HL-60 (cell line): ENCODE measurements at regions not wholly inside any gene's neighbourhood (a gene's known extent, or its start where the extent isn't known, plus 50 kb on each side); places are given as distances from the start of the nearest gene placed in this dataset.

Experiments
- DNase-seq, 2 experiments: peaks; one replicate each; pipeline ENCODE4 v3.0.0-alpha.2; 2010 to 2020; ENCODE audit warnings: low read depth in 1 of 2, low spot score in 1 of 2
- H3K27ac ChIP-seq: fragments of 250-450 bp; sonication (Bioruptor Pico); replicated peaks from 2 replicates; pipeline ENCODE4 v1.5.1; 2020; ENCODE audit warnings: mild to moderate bottlenecking, moderate library complexity
- H3K27me3 ChIP-seq: fragments of 250-450 bp; sonication (Bioruptor Pico); 2 replicates; pipeline ENCODE4 v1.5.1; 2021; ENCODE audit warnings: mild to moderate bottlenecking, moderate library complexity; ENCODE audit not compliant: insufficient read depth, poor library complexity, severe bottlenecking
- H3K4me3 ChIP-seq: replicated peaks from 2 replicates; pipeline ENCODE4 v1.5.1; 2011; ENCODE audit warnings: mild to moderate bottlenecking, control low read depth, low read length; ENCODE audit not compliant: insufficient read depth
- GABPA ChIP-seq: IDR thresholded peaks from 2 replicates; pipeline ENCODE4 v1.6.1; 2012; ENCODE audit warnings: low read depth
- POLR2AphosphoS5 ChIP-seq: IDR thresholded peaks from 2 replicates; pipeline ENCODE4 v1.6.1; 2012; ENCODE audit warnings: low read depth
- SPI1 ChIP-seq: IDR thresholded peaks from 2 replicates; pipeline ENCODE4 v1.6.1; 2012; ENCODE audit warnings: low read depth, mild to moderate bottlenecking, borderline replicate concordance
- TF ChIP-seq, protein P1 (sequence below): IDR thresholded peaks from one replicate; pipeline ENCODE4 v1.5.1; 2011; ENCODE audit warnings: low read length, control low read depth, inconsistent platforms; ENCODE audit not compliant: insufficient read depth
- TF ChIP-seq, protein P2 (sequence below): IDR thresholded peaks from 2 replicates; pipeline ENCODE4 v1.6.1; 2012; ENCODE audit warnings: low read depth; ENCODE audit not compliant: insufficient replicate concordance

DNA sequence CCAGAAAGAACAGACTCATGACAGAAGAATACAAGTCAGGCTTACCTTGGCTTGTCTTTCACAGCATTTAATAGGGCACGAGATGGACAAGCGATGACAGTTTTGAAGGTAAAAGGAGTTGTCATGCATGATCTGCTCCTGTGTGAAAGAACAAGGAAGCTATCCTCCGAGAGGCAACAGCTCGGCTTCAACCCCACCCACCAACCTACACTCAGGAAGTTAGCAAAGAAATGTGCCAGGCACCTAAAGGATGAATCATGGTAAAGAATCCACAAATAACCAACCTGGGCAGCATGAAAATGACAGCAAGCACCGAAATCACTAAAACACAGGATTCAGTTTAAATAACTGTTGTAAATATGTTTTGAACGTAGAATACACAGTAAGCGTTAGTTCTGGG, 700.2 kb downstream of the TYW1 start:
- Histone ChIP-seq H3K27ac (no peak overlapping the region), H3K4me3 (no peak overlapping the region), H3K27me3 (no peaks in the 10 kb centered on the region)
- DNase-seq = no peak
- TF ChIP-seq, protein P1, sequence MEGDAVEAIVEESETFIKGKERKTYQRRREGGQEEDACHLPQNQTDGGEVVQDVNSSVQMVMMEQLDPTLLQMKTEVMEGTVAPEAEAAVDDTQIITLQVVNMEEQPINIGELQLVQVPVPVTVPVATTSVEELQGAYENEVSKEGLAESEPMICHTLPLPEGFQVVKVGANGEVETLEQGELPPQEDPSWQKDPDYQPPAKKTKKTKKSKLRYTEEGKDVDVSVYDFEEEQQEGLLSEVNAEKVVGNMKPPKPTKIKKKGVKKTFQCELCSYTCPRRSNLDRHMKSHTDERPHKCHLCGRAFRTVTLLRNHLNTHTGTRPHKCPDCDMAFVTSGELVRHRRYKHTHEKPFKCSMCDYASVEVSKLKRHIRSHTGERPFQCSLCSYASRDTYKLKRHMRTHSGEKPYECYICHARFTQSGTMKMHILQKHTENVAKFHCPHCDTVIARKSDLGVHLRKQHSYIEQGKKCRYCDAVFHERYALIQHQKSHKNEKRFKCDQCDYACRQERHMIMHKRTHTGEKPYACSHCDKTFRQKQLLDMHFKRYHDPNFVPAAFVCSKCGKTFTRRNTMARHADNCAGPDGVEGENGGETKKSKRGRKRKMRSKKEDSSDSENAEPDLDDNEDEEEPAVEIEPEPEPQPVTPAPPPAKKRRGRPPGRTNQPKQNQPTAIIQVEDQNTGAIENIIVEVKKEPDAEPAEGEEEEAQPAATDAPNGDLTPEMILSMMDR = no peak
- TF ChIP-seq GABPA (no peak), SPI1 (no peak), POLR2AphosphoS5 (no peak)
- TF ChIP-seq, protein P2, sequence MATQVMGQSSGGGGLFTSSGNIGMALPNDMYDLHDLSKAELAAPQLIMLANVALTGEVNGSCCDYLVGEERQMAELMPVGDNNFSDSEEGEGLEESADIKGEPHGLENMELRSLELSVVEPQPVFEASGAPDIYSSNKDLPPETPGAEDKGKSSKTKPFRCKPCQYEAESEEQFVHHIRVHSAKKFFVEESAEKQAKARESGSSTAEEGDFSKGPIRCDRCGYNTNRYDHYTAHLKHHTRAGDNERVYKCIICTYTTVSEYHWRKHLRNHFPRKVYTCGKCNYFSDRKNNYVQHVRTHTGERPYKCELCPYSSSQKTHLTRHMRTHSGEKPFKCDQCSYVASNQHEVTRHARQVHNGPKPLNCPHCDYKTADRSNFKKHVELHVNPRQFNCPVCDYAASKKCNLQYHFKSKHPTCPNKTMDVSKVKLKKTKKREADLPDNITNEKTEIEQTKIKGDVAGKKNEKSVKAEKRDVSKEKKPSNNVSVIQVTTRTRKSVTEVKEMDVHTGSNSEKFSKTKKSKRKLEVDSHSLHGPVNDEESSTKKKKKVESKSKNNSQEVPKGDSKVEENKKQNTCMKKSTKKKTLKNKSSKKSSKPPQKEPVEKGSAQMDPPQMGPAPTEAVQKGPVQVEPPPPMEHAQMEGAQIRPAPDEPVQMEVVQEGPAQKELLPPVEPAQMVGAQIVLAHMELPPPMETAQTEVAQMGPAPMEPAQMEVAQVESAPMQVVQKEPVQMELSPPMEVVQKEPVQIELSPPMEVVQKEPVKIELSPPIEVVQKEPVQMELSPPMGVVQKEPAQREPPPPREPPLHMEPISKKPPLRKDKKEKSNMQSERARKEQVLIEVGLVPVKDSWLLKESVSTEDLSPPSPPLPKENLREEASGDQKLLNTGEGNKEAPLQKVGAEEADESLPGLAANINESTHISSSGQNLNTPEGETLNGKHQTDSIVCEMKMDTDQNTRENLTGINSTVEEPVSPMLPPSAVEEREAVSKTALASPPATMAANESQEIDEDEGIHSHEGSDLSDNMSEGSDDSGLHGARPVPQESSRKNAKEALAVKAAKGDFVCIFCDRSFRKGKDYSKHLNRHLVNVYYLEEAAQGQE = no peak

DNA sequence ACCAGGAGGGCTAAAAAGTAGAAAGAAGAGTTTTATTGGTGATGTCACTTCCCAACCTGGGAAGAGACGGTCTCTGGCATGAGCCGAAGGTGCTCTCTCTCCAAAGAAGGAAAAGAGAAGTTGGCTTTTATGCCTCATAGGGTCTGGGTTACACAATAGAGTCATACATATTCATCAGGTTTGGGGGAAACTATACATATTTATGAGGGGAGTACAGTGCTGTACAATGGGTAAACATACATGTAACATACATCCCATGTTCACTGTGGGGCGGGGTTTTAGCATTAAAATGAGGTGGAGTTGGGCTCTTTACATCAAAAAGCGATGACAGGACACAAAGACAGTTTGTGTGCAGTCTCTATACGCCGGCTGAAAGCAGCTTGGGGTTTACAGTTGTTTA, 701.7 kb downstream of the TYW1 start:
- TF ChIP-seq, protein P2 = no peak
- TF ChIP-seq GABPA (no peak), SPI1 (no peak), POLR2AphosphoS5 (no peak)
- TF ChIP-seq, protein P1 = no peak
- H3K27ac ChIP-seq = no peak overlapping the region
- DNase-seq = no peak
- H3K27me3 ChIP-seq = no peaks in the 10 kb centered on the region
- H3K4me3 ChIP-seq = no peak overlapping the region

DNA sequence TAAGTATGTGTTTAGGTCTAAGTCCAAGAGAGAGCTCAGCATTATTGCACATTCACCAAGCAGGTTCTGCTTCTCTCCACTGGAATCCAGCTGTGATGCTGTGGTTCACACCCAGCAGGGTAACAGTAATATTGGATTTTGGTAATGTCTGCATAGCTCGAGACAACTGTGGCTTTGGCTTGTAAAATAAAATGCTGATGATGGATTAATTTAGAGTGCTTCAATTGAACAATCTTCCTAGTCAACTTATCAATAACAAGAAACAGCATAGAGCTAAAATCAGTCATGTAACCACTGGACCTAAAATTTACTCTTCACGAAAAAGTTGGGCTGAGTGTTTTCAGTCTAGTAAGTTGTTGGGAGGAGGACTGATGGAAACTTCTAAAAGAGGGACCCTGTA, 709.2 kb downstream of the TYW1 start:
- no peaks in the 10 kb centered on the region for H3K27me3 ChIP-seq
- TF ChIP-seq, protein P2 = no peak
- no peak overlapping the region for H3K4me3 ChIP-seq
- DNase-seq = no peak
- no peak overlapping the region for H3K27ac ChIP-seq

DNA sequence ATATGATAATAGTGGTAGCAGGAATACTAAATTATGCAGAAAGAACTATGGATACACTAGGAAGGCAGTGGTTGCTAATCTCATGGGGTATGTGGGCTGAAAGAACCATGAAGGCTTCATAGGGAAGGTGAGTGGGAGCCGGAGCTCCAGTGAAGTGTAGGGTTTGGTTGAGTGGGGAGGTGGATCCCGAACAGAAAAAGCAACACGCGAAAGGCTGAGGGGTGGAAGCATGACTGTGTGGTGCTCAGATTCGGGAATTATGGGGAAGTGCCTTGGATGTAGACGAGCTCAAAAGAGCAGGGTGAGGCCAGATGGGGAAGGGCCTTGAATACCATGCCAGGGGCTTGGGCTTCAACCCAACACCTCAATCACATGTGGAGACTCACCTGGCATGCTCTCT, 715.1 kb downstream of the TYW1 start:
- no peak for DNase-seq
- Histone ChIP-seq H3K4me3 (no peak overlapping the region), H3K27me3 (no peaks in the 10 kb centered on the region), H3K27ac (no peak overlapping the region)
- TF ChIP-seq SPI1 (no peak), GABPA (no peak), POLR2AphosphoS5 (no peak)
- TF ChIP-seq, protein P2 = no peak
- TF ChIP-seq, protein P1 = no peak
